ENCODE measurements at regions not wholly inside any gene's neighbourhood (a gene's known extent, or its start where the extent isn't known, plus 50 kb on each side); places are given as distances from the start of the nearest gene placed in this dataset.

- TF ChIP-seq, protein P1, sequence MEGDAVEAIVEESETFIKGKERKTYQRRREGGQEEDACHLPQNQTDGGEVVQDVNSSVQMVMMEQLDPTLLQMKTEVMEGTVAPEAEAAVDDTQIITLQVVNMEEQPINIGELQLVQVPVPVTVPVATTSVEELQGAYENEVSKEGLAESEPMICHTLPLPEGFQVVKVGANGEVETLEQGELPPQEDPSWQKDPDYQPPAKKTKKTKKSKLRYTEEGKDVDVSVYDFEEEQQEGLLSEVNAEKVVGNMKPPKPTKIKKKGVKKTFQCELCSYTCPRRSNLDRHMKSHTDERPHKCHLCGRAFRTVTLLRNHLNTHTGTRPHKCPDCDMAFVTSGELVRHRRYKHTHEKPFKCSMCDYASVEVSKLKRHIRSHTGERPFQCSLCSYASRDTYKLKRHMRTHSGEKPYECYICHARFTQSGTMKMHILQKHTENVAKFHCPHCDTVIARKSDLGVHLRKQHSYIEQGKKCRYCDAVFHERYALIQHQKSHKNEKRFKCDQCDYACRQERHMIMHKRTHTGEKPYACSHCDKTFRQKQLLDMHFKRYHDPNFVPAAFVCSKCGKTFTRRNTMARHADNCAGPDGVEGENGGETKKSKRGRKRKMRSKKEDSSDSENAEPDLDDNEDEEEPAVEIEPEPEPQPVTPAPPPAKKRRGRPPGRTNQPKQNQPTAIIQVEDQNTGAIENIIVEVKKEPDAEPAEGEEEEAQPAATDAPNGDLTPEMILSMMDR (IDR thresholded peaks at IDR 0.05; ENCODE audit: low read depth, low read length, missing input control): no peak
- no peak for TF ChIP-seq GABPA (IDR thresholded peaks at IDR 0.05 in 1 of 2, conservative IDR thresholded peaks at IDR 0.05 in 1 of 2)
- no peak for TF ChIP-seq REST (IDR thresholded peaks at IDR 0.05)
- no peak for TF ChIP-seq JUND (IDR thresholded peaks at IDR 0.05)
- TF ChIP-seq SP1 (IDR thresholded peaks at IDR 0.05): no peak
- TF ChIP-seq YY1 (IDR thresholded peaks at IDR 0.05): no peak
- TF ChIP-seq MAX (IDR thresholded peaks at IDR 0.05): no peak
- no peak for TF ChIP-seq ZBTB33 (IDR thresholded peaks at IDR 0.05)
- no peak for TF ChIP-seq EGR1 (IDR thresholded peaks at IDR 0.05; ENCODE audit: low read depth in 2 of 2)
- TF ChIP-seq RAD21 (IDR thresholded peaks at IDR 0.05): no peak
- TF ChIP-seq FOXA1 (IDR thresholded peaks at IDR 0.05): no peak
Observed at GRCh38 chr3:74750901-74751300, 136.4 kb upstream of the CNTN3 start.

Measured in liver (tissue), 3 donors.